A204.1 (cell line): ENCODE measurements at regions not wholly inside any gene's neighbourhood (a gene's known extent, or its start where the extent isn't known, plus 50 kb on each side); places are given as distances from the start of the nearest gene placed in this dataset.

ENCODE experiments used
- FAIRE-seq: peaks from 2 replicates; lab custom pipeline; 2012; peaks lifted over from hg19 to GRCh38; lab: Jason Lieb, UNC

- FAIRE-seq: no peak
Observed at GRCh38 chr5:68452286-68452685, 236.7 kb downstream of the PIK3R1 start.

- FAIRE-seq: no peak
Observed at GRCh38 chr5:68454172-68454571, 238.6 kb downstream of the PIK3R1 start.

- FAIRE-seq: no peak
Observed at GRCh38 chr5:68454766-68455165, 239.2 kb downstream of the PIK3R1 start.

DNA sequence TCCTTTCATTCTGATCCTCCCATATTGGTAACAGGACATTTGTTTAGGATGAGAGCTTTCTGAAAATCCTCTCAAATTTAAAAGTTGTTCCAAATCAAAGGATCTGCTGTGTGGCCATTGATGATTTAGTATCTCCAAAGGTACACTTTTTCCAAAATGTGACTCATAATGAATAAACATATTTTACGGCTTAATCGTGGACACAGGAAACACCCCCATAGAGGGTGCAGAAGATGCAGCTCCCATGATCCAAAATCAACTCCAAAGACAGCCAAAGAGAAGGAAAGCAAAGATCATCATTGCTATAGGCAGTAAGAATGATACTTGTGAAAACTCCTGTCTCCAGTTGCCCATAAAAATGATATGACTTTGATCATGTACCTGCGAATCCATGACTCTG lies 239.7 kb downstream of the PIK3R1 start:
- no peak for FAIRE-seq

GRCh38 chr5:68456756-68457217 lies 241.2 kb downstream of the PIK3R1 start:
- no peak for FAIRE-seq

DNA sequence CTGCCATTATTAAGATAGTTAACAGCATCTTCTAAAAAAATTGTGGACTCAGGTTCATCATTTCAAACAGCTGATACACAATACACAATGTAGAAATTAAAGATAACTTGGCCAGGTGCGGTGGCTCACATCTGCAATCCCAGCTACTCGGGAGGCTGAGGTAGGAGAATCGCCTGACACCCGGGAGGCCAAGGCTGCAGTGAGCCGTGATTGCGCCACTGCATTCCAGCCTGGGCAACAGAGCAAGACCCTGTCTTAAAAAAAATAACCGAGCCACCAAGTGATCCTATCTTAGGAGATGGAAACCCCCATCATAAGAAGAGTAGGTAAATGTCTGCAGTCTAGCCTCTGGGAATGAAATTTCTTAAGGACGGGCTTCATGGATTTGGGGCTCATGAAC lies 241.7 kb downstream of the PIK3R1 start:
- no peak for FAIRE-seq

GRCh38 chr5:68458416-68459021 lies 243.0 kb downstream of the PIK3R1 start:
- no peak for FAIRE-seq

DNA sequence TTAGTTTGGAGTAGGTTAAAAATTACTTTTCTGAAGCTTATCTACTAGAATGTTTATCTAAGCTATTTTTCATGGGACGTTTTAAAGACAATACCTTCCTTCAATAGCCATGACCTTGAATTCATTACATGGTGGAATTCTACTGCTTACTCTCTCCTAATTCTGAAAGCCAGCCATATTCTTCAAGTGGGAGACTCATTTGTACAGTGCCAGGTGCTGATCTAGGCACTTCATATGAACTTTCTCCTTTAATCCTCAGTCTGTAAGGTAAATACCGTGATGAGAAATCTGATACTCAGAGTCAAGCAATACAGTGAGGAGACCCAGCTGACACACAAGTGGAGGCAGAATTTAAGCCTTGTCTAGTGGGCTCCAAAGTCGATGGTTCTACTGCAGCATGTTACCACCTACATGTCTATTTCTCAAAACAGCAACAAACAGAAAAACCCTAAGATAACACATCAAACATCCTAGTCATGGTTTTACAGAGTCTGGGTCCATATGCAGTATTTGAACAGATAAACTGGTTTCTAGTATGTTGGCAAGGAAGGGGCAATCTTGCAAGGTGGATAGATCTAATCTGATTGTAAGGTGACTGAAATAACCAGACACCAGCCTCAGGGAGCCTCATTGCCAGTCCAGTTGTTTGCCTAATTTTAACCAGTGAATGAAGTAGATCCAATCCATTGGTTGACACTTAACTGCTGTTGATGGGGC lies 243.7 kb downstream of the PIK3R1 start:
- no peak for FAIRE-seq

DNA sequence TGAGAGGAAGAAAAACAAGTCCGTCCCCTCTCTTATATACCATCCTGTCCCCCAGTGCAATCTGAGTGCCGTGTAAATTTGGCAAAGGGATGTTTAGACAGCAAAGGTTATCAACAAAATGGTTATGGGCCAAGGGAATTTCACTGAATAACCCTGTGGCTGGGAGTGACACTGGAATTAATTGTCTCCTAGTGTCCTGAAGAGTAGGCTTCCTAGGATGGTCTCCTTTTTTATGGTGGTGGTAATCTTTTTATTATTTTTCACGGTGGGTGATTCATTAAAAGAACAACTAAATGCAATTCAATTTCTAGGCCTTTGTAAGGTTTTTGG lies 244.2 kb downstream of the PIK3R1 start:
- FAIRE-seq: no peak

DNA sequence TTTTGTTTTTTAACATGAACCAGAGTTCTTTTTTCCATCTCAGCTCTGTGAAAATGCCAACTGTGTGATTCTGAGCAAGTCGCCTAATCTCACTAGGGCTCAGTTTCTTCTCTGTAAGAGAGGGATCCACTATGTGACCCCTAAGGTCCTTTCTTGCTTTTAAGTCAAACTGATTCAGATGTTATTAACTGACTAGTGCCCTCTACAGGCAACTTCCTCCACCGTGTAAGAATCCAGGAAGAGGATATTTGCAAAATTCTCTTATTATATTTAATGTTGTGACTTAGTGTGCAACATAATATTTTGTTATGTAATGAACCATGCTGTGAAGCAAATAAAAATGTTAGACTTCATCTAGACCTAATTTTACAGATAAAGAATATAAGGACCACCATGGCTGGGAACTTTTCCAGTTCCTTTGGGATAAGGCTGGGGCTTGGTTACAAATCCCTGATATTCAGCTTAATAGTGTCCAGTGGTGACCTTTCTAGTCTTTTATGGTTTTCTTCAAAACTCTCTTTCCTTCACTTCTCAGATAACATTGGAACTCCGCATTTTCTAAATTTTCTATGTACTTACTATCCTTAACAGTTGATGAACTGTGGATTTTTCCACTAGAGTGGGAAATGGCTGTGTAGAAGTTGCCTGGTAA lies 244.7 kb downstream of the PIK3R1 start:
- no peak for FAIRE-seq

GRCh38 chr5:68463606-68464005 lies 248.1 kb downstream of the PIK3R1 start:
- no peak for FAIRE-seq

- FAIRE-seq: no peak
Observed at GRCh38 chr5:68464424-68464823, 248.9 kb downstream of the PIK3R1 start.

- FAIRE-seq: no peak
Observed at GRCh38 chr5:68465133-68465532, 249.6 kb downstream of the PIK3R1 start.

DNA sequence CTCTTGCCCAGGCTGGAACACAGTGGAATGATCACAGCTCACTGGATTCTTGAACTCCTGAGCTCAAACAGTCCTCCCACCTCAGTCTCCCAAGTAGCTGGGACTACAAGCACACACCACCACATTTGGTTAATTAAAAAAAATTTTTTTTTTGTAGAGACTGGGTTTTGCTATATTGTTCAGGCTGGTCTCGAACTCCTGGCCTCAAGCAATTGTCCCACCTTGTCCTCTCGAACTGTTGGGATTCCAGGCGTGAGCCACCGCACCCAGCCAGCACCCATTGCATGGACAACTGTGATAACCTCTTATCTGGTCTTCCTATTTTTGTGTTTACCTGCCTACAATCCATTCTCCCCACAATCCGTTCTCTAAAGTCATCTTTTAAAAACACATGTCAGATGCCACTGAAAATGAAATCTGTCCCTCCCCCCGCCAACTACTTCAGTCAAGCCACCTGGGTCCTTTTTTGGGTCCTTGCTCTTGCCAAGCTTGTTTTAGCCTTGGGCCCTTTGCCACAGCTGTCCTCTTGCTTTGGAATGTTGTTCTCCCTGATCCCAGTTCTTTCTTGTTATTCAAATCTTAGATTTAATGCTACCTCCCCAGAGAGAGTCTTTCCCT lies 250.5 kb downstream of the PIK3R1 start:
- FAIRE-seq: no peak

DNA sequence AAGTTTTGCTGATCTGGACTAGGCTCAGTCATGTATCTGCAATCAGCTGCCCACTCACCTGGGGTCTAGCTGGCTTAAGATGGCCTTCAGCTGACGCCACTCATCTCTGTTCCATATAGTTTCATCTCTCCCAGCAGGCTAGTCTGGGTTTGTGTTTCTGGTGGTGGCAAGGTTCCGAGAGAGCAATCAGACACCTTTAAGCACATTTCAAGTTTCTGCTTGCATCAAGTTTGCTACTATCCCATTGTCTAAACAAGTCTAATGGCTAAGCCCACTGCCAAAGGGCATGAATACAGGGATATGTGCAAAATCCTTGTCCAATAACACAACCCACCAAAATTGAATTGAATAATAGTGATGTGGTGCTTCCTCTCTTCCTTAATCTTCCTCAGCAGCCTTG lies 251.7 kb downstream of the PIK3R1 start:
- no peak for FAIRE-seq

- FAIRE-seq: no peak
Observed at GRCh38 chr5:68467794-68468193, 252.2 kb downstream of the PIK3R1 start.

DNA sequence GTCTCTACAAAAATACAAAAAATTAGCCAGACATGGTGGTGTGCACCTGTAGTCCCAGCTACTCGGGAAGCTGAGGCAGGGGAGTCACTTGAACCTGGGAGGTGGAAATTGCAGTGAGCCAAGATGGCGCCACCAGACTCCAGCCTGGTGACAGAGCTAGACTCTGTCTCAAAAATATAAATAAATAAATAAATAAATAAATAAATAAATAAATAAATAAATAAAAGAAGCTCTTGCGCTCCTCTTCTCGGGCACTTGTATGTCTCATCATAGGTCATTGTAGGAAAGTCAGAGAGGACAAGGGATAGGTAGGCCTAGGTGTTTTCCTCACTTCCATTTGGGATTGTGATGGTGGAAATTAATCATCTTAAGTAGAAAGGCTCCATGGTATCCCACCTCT lies 252.8 kb downstream of the PIK3R1 start:
- FAIRE-seq: no peak

- no peak for FAIRE-seq
Observed at GRCh38 chr5:68475476-68475983, 260.0 kb downstream of the PIK3R1 start.

DNA sequence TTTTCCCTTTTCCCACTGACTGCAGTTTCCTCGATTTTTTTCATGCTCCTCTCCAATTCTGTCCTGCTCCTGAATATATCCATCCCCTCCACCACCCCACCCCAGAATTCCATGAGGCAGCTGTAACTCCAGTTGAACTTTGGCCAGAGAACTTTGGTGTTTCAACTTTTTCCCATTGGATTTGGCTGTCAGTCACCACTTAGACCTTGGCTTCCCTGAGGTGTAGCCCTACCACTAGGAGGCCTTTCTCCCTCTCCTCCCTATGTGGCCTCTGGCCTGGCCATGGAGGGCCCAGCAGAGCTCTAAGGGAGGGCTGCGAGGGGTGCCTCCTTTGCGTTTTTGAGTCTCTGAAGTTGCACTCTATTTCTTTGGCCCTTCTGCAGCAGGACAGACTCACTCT lies 261.3 kb downstream of the PIK3R1 start:
- no peak for FAIRE-seq

- no peak for FAIRE-seq
Observed at GRCh38 chr5:68478301-68479095, 262.9 kb downstream of the PIK3R1 start.

DNA sequence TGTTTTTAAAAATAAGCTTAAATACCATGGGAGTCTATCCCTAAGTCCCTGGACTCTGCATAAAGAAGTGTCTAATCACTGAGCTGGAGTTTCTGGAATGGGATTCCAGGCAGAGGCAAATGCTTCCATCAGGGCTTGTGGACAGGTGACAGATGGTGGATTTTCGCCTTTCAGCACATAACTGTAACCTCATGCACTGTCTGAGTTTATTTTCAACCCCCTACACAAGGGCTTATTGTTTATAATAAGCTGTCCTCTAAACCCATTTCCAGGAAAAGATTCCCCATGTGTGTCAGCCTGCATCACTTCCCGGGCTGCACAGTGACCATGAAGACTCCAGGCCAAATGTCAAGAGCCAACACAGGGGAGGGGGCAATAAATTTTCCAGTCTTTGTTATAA lies 264.0 kb downstream of the PIK3R1 start:
- FAIRE-seq: no peak

- no peak for FAIRE-seq
Observed at GRCh38 chr5:68480335-68480940, 264.9 kb downstream of the PIK3R1 start.
